GM12891 (cell line): ENCODE measurements at regions not wholly inside any gene's neighbourhood (a gene's known extent, or its start where the extent isn't known, plus 50 kb on each side); places are given as distances from the start of the nearest gene placed in this dataset.

Experiments used
- DNase-seq: peaks from one replicate; pipeline ENCODE4 v3.0.0; 2011; ENCODE audit warnings: low spot score; ENCODE audit not compliant: insufficient read length
- FAIRE-seq: peaks from 2 replicates; lab custom pipeline; 2011; peaks lifted over from hg19 to GRCh38; lab: Jason Lieb, UNC
- PAX5 ChIP-seq: IDR thresholded peaks from 2 replicates; pipeline ENCODE4 v1.6.1; 2011; ENCODE audit warnings: low read length, moderate library complexity, mild to moderate bottlenecking; ENCODE audit not compliant: insufficient read depth, severe bottlenecking
- POLR2A ChIP-seq: IDR thresholded peaks from 2 replicates; pipeline ENCODE4 v1.6.1; 2011; ENCODE audit warnings: low read depth, low read length, control low read depth
- POLR2AphosphoS5 ChIP-seq: IDR thresholded peaks from 2 replicates; pipeline ENCODE4 v1.6.1; 2011; ENCODE audit warnings: low read depth, low read length, control low read depth
- POU2F2 ChIP-seq: IDR thresholded peaks from 2 replicates; pipeline ENCODE4 v1.6.1; 2011; ENCODE audit warnings: low read depth, mild to moderate bottlenecking, control low read depth, low read length, moderate library complexity
- SPI1 ChIP-seq: IDR thresholded peaks from 2 replicates; pipeline ENCODE4 v1.6.1; 2011; ENCODE audit warnings: low read depth, low read length, control low read depth
- TAF1 ChIP-seq: IDR thresholded peaks from 2 replicates; pipeline ENCODE4 v1.6.1; 2011; ENCODE audit warnings: low read depth, low read length, control low read depth

DNA sequence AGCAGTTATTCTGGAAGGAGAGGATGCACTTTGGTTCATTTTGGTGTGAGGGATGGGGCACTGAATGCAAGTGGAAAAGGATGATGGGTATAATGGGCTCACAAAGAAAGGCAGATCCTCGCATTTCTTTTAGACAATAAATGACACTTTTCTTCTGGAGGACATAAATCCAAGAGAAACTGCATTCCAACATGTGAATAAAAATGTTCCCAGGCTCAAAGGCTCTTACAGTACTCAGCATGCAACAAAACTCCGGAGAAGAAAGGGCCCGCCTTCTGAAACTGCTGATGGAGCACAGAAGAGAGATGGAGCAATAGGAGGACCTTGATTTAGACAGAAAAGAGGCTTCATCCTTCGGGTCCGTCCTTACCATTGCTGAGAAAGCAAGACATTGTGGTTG lies 538.2 kb upstream of the DPP6 start:
- FAIRE-seq (no peak), DNase-seq (no peak)
- TF ChIP-seq POLR2A (no peak), SPI1 (no peak), POLR2AphosphoS5 (no peak), PAX5 (no peak), TAF1 (no peak), POU2F2 (no peak)

DNA sequence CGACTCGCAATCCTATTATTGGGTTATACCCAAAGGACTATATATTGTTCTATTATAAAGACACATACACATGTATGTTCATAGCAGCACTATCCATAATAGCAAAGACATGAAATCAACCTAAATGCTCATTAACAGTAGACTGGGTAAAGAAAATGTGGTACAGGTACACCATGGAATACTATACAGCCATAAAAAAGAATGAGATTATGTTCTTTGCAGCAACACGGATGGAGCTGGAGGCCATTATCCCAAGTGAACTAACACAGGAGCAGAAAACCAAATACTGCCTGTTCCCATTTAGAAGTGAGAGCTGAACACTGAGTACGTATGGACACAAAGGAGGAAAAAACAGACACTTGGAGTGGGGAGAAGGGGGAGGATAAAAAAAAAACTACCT lies 536.8 kb upstream of the DPP6 start:
- FAIRE-seq: no peak
- TF ChIP-seq SPI1 (no peak), POLR2A (no peak), POLR2AphosphoS5 (no peak), PAX5 (no peak), TAF1 (no peak), POU2F2 (no peak)

DNA sequence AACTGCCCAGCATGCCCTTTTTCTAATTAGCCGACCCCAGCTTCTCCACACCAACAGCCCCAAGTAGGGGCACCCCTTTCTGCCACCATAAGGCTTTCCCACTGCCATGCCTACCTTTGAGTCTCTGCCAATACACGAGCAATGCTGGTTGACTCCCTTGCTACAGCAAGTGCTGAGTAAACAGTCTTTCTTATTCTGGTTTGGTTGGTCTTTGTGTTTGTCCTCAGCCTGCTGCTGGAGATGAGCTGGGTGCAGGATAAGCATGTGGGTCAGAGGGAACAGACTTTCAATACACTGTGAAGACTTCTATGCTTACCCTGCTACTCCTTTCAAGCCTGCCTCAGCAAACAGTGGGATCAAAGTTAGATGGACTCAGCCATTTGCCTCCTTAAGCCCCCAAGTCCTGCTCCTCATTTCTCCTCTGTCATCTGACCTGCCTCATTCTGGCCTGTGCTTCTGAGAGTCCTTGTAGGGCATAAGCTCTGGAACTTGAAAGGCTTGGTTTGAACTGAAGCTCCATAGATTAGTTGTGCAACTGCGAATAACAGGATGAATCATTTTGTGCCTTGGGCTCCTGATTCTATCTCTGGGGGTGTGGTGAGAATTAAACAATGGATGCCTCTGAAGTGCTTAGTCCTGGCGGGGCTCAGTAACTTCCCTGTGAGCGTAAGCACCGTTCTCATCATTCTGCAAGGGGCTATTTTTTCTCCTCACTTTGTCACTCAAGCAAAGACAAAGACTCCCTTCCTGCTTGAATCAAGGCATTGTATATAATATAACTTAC lies 533.8 kb upstream of the DPP6 start:
- DNase-seq (no peak), FAIRE-seq (no peak)
- no peak for TF ChIP-seq SPI1
- TF ChIP-seq POU2F2: no peak
- TF ChIP-seq POLR2A: no peak
- TF ChIP-seq PAX5: no peak
- TF ChIP-seq POLR2AphosphoS5: no peak
- TF ChIP-seq TAF1: no peak

More for the DNA sequence above, 536.8 kb upstream of the DPP6 start:
- DNase-seq: no peak

DNA sequence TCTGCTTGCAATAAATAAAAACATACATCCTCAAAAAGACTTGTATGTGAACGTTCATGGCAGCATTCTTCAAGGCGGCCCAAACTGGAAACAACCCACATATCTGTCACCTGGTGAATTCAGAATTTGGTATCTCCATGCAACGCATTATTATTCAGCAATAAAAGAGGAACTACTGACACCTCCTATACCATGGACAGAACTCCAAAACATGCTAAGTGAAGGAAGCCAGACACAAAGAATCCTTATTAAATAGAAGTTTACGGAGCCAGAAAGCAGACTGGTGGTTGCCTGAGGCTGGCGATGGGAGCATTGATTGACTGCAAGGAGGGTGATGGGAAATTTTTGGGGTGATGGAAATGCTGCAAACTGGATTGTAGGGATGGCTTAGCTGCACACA lies 530.8 kb upstream of the DPP6 start:
- no peak for TF ChIP-seq POU2F2
- TF ChIP-seq PAX5: no peak
- no peak for TF ChIP-seq TAF1
- no peak for TF ChIP-seq SPI1
- no peak for TF ChIP-seq POLR2A
- TF ChIP-seq POLR2AphosphoS5: no peak
- FAIRE-seq: no peak
- no peak for DNase-seq

DNA sequence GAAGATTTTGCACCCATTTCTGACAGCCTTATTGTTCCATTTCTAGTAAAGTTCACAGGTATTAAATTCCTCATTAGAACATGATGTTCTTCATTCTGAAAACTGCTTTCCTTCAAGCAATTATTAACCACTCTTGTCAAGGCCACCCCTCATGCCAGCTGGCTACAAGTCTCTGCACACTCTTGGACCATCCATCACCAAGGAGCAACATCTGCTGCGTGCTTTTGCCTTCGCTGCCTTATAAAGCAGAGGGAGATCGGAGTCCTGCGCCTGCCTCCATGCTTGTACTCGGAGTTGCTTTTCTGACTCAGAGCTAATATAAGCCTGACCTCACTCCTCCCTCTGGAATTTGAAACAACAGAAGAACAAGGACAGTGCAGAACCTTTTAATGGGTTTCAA lies 529.9 kb upstream of the DPP6 start:
- FAIRE-seq (no peak), DNase-seq (no peak)
- TF ChIP-seq POLR2AphosphoS5: no peak
- TF ChIP-seq PAX5: no peak
- no peak for TF ChIP-seq SPI1
- no peak for TF ChIP-seq TAF1
- TF ChIP-seq POLR2A: no peak
- TF ChIP-seq POU2F2: no peak

DNA sequence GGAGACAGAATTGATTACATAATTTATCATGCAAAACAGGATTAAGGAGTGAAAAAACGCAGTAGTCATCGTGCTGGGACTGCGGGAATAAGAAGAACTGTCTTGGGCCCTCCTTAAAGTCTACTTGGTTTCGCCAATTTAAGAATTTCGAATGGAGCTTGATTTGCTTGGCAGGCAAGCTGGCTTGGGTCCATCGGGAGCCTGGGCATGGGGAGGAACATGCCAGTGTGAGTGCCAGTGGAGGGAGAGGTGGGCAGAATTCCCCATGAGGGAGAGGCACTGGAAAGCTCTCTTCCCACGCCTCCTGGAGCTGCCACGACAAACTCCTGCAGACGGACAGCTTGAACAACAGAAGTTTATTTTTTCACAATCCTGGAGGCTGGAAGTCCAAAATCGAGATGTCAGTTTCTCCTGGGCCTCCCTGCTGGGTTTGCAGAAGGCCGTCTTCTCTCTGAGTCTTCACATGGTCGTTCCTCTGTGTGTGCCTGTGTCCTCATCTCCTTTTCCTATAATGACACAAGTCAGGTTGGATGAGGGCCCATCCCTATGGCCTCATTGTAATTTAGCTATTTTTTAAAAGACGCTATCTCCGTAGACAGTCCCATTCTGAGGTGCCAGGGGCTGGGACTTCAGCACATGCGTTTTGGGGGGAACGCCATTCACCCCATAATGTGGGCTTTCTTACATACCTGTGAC lies 528.7 kb upstream of the DPP6 start:
- DNase-seq (no peak), FAIRE-seq (no peak)

DNA sequence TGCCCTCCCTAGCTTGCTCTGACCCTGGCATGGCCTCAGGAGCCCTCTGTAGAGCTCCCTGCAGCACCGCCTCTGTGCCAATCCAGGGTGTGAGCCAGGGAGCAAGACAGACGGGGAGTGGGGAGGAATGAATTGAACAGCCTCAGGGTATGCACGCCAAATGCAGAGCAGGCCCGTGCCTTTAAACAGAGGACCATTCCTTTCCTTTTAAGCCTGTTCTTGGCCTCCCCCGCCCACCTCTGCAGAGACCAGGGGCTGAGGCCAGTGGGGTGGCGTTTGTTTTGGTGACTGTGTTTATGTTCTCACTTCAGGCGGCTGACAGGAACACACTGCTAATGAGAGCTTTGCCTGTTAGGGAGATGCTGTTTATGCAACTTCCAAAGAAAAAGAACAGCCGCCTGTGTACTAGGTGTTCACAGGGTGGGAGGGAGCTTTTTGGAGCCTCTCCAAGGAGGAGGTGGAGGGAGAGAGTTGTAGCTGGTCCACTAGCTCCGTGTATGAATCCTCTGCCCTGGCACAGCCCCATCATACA lies 528.1 kb upstream of the DPP6 start:
- DNase-seq: no peak
- no peak for FAIRE-seq
- no peak for TF ChIP-seq PAX5

More for the DNA sequence above, 528.7 kb upstream of the DPP6 start:
- TF ChIP-seq PAX5 (no peak), POU2F2 (no peak), POLR2AphosphoS5 (no peak), POLR2A (no peak), TAF1 (no peak), SPI1 (no peak)

DNA sequence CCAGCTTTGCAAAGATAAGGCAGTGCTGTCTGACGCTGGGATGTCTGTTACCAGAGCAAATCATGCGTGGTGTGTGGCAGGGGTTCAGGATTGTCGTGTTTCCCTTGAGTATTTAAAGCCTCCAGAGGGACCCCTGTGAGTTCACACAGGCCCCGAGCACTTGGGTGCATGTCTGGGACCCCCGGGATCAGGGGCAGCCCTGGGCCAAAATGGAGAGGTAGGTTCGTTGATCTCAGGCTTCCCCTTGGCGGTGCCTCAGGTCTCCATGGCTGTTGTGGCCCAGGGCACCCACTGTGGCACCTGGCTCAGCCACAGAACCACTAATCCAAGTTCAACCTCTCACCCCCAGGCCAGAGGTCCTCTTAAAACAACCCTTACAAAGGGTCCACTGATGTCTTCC lies 523.1 kb upstream of the DPP6 start:
- TF ChIP-seq POLR2AphosphoS5: no peak
- TF ChIP-seq POU2F2: no peak
- no peak for TF ChIP-seq SPI1
- no peak for TF ChIP-seq PAX5
- TF ChIP-seq TAF1: no peak
- TF ChIP-seq POLR2A: no peak
- FAIRE-seq: no peak
- DNase-seq: no peak

DNA sequence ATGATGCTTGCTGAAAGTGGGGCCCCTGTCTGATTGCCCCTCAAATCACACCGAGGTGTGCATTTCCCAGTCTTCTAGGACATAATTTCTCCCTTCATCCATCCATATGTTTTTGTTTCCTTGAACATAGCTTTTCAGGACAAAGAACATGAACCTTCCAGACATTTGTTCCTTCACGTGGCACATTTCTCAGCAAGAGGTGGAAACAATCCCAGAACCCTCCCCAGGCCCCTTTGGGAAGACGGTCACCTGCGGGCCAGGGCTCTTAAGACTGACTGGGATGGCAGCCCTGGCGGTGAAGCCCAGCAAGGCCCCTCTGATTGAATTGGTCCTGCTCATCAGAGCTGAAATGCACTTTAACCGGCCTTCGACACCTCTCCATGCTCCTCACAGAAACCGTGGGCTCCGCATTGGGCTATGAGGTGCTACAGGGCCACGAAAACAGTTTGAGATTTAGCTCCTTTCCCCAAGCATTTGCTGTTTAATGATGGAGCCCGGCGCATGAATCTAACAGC lies 522.5 kb upstream of the DPP6 start:
- TF ChIP-seq POLR2A (no peak), POLR2AphosphoS5 (no peak), PAX5 (no peak), SPI1 (no peak), TAF1 (no peak), POU2F2 (no peak)
- FAIRE-seq (no peak), DNase-seq (no peak)

DNA sequence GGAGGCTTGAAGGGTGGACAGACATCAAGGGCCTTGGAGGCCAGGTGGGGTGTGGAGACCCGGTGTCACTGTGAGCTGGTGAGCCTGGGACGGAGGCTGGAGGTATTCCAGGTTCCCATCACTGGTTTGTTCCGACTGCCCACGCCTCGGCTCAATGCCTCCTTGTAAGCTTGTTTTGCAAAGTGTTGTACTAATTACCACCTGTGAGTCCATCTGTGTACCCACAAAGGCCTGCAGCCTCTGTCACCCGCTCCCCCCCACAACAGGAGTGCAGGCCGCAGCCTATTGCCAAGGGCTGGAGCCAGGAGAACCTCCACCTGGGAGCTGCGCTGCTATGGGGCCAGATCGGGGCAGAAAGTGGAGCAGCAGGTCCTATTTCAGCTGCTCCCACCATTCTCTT lies 521.8 kb upstream of the DPP6 start:
- DNase-seq: no peak
- FAIRE-seq: no peak
- no peak for TF ChIP-seq SPI1
- no peak for TF ChIP-seq POLR2AphosphoS5
- TF ChIP-seq PAX5: no peak
- no peak for TF ChIP-seq TAF1
- TF ChIP-seq POLR2A: no peak
- TF ChIP-seq POU2F2: no peak
